Parathyroid adenoma (tissue), 2 donors: ENCODE measurements at regions not wholly inside any gene's neighbourhood (a gene's known extent, or its start where the extent isn't known, plus 50 kb on each side); places are given as distances from the start of the nearest gene placed in this dataset.

ENCODE experiments used
- H2AFZ ChIP-seq: fragments of 300-600 bp; sonication (generic); one replicate; pipeline ENCODE4 v1.7.0; 2017; ENCODE audit warnings: antibody characterized with exemption, mild to moderate bottlenecking
- H3K27ac ChIP-seq: fragments of 300-600 bp; sonication (generic); one replicate; pipeline ENCODE4 v1.7.0; 2017
- H3K27me3 ChIP-seq: fragments of 300-600 bp; sonication (generic); one replicate; pipeline ENCODE4 v1.7.0; 2017; ENCODE audit warnings: low read length; ENCODE audit not compliant: control insufficient read depth, insufficient read depth
- H3K36me3 ChIP-seq: fragments of 300-600 bp; sonication (generic); one replicate; pipeline ENCODE4 v1.7.0; 2017; ENCODE audit warnings: low read length; ENCODE audit not compliant: control insufficient read depth, insufficient read depth
- H3K4me1 ChIP-seq: fragments of 300-600 bp; sonication (generic); one replicate; pipeline ENCODE4 v1.7.0; 2017; ENCODE audit warnings: control low read depth
- H3K4me2 ChIP-seq: fragments of 300-600 bp; sonication (generic); one replicate; pipeline ENCODE4 v1.7.0; 2017; ENCODE audit warnings: low read length
- H3K4me3 ChIP-seq: fragments of 300-600 bp; sonication (generic); one replicate; pipeline ENCODE4 v1.7.0; 2017; ENCODE audit warnings: low read depth, low read length
- H3K79me2 ChIP-seq: fragments of 300-600 bp; sonication (generic); one replicate; pipeline ENCODE4 v1.7.0; 2017; ENCODE audit warnings: control low read depth
- H3K9ac ChIP-seq: fragments of 300-600 bp; sonication (generic); one replicate; pipeline ENCODE4 v1.7.0; 2017; ENCODE audit warnings: mild to moderate bottlenecking
- H3K9me3 ChIP-seq: fragments of 300-600 bp; sonication (generic); one replicate; pipeline ENCODE4 v1.7.0; 2017; ENCODE audit warnings: low read length; ENCODE audit not compliant: control insufficient read depth
- TF ChIP-seq, protein P1 (sequence below): fragments of 300-600 bp; sonication (generic); IDR thresholded peaks from one replicate; pipeline ENCODE4 v1.7.0; 2017; ENCODE audit warnings: antibody characterized with exemption, mild to moderate bottlenecking
- donor health status: primary hyperparathyroidism.

DNA sequence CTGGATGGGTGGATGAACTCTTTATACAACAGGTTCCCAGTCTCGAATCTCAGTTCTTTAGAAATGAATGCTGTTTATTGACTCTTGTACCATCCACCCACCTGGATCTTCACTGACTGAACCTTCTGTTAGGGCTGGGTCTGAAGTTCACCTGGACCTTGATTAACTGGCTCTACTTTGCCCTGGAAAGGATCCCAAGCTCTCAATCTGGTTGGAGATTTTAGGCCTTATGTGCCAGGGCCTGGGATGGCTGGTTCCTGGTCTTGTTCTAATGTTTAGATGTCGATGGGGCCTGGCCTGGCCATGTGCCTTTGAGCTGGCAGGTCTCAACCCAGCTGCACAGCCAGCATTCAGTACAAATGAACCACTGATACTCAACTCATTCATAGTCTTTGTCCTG lies 76.5 kb upstream of the MED13L start:
- Histone ChIP-seq H3K27ac (no peak overlapping the region), H3K4me2 (no peak overlapping the region), H3K36me3 (no peaks in the 10 kb centered on the region), H3K79me2 (no peaks in the 10 kb centered on the region), H3K27me3 (no peaks in the 10 kb centered on the region), H3K9me3 (no peaks in the 10 kb centered on the region), H3K4me1 (no peaks in the 10 kb centered on the region), H3K4me3 (no peak overlapping the region), H2AFZ (no peak overlapping the region), H3K9ac (no peak overlapping the region)
- TF ChIP-seq, protein P1, sequence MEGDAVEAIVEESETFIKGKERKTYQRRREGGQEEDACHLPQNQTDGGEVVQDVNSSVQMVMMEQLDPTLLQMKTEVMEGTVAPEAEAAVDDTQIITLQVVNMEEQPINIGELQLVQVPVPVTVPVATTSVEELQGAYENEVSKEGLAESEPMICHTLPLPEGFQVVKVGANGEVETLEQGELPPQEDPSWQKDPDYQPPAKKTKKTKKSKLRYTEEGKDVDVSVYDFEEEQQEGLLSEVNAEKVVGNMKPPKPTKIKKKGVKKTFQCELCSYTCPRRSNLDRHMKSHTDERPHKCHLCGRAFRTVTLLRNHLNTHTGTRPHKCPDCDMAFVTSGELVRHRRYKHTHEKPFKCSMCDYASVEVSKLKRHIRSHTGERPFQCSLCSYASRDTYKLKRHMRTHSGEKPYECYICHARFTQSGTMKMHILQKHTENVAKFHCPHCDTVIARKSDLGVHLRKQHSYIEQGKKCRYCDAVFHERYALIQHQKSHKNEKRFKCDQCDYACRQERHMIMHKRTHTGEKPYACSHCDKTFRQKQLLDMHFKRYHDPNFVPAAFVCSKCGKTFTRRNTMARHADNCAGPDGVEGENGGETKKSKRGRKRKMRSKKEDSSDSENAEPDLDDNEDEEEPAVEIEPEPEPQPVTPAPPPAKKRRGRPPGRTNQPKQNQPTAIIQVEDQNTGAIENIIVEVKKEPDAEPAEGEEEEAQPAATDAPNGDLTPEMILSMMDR, result no peak

DNA sequence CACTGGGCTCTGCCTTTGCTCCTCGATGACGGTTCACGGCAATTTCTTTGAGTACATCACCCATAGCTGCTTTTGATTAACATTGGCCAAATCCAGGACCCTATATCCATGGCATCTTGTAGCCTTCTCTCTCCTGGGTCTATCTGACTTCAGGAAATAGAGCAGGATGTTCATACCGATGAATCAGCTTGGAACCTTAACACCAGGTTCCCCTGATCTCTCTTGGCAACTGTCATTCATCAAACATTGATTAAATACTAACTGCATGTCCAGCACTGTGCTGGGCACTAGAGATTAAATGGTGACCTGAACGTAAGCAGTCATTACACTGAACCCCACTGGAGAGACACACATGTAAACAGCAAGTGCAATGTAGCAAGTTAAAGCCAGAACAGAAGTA lies 77.0 kb upstream of the MED13L start:
- no peak overlapping the region for H3K4me3 ChIP-seq
- no peaks in the 10 kb centered on the region for H3K9me3 ChIP-seq
- no peak overlapping the region for H2AFZ ChIP-seq
- no peak overlapping the region for H3K27ac ChIP-seq
- TF ChIP-seq, protein P1, result no peak
- no peak overlapping the region for H3K9ac ChIP-seq
- H3K4me2 ChIP-seq, result no peak overlapping the region
- no peaks in the 10 kb centered on the region for H3K79me2 ChIP-seq
- H3K36me3 ChIP-seq, result no peaks in the 10 kb centered on the region
- no peaks in the 10 kb centered on the region for H3K4me1 ChIP-seq
- H3K27me3 ChIP-seq, result no peaks in the 10 kb centered on the region

DNA sequence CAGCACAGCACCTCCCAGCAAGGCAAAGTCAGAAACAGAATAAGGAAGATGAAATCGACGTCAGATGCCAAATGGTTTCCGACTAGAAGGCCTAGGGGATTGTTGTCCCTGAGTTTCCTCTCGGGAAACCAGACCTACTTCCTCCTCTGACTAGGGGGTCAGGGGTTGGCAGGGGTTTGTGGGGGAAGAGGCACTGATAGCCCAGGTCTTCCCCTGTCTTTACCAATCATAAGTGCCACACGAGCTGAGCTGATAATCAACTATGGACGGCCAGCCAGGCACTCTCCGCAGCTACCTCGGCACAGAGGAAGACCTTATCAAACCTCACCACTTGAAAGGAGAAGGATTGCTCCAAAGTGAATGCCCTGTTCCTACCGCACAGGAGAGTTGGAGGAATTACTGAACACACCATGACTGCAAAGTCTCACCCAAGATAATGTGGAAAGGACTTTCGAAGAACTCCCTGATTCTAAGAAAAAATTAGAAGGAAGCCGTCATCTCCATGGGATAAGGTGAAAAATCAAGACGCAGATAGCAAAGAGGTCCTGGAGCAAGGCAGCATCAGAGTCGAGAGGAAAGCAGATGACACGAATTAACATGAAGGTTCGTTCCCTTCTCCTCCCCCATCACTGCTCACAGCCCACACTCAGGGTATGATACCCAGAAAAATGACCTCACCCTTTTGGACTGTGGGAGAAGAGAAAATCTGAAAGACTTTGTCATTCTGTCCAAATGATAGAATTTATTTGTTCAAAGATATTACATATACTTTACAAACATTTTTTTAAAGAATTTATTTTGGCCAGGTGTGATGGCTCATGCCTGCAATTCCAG lies 77.7 kb upstream of the MED13L start:
- H3K9me3 ChIP-seq, result no peaks in the 10 kb centered on the region
- TF ChIP-seq, protein P1, result no peak
- no peak overlapping the region for H3K27ac ChIP-seq
- H3K27me3 ChIP-seq, result no peaks in the 10 kb centered on the region
- no peaks in the 10 kb centered on the region for H3K36me3 ChIP-seq
- H2AFZ ChIP-seq, result no peak overlapping the region
- H3K9ac ChIP-seq, result no peak overlapping the region
- H3K4me1 ChIP-seq, result no peaks in the 10 kb centered on the region
- H3K4me3 ChIP-seq, result no peak overlapping the region
- H3K79me2 ChIP-seq, result no peaks in the 10 kb centered on the region
- no peak overlapping the region for H3K4me2 ChIP-seq

DNA sequence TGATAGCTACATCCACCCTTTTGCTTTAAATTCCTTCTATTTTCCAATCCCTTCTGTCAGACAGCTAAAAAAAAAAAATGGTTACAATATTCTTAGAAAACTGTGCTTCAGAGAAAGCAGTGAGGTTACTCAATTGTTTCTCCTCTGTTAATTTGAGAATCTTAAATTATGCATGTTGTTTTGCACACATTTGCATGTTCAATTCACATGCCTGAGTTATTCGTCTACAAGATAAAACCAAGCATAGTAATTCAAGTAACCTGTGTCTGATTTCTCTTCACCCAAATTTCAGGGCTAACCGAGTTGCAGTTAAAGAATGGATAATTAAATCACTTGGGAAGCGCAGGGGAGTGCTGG lies 81.0 kb upstream of the MED13L start:
- Histone ChIP-seq H3K4me3 (no peak overlapping the region), H3K9ac (no peak overlapping the region), H3K4me2 (peak overlapping the region; percentile 27), H3K79me2 (no peaks in the 10 kb centered on the region), H3K36me3 (no peaks in the 10 kb centered on the region), H3K9me3 (no peaks in the 10 kb centered on the region), H3K4me1 (no peaks in the 10 kb centered on the region), H3K27ac (peak overlapping the region; percentile 55), H2AFZ (peak overlapping the region; percentile 69), H3K27me3 (no peaks in the 10 kb centered on the region)
- TF ChIP-seq, protein P1, result no peak
